NCI-H187 treated with DMSO at 0.1 percent for 48 hours (cell line): ENCODE measurements at regions not wholly inside any gene's neighbourhood (a gene's known extent, or its start where the extent isn't known, plus 50 kb on each side); places are given as distances from the start of the nearest gene placed in this dataset.

ENCODE experiments used
- DNase-seq: peaks from one replicate; lab custom pipeline; 2025; lab: John Stamatoyannopoulos, UW

- DNase-seq, result no peak
Measured at GRCh38 chr2:136373841-136374240, 255.9 kb upstream of the CXCR4 start.

DNA sequence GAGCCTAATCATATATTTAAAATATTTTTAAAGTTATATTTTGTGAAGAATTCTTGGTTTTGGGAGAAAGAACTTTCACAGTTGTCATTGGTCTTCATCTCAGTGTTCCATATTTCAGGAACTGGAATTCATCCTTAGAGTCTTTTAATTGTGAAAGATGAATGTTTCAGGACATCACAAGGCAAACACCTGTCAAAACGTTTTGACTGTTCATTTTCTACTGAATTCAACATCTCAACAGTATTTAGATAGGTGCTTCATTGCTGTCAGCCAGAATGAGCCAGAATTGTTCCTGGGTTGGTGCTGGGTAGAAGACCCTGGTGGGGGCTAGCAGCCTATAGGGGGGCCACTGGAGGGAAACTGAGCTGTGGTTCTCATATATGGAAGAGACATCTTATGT is 255.1 kb upstream of the CXCR4 start:
- no peak for DNase-seq

- DNase-seq, result no peak
Measured at GRCh38 chr2:136363900-136364299, 246.0 kb upstream of the CXCR4 start.

DNA sequence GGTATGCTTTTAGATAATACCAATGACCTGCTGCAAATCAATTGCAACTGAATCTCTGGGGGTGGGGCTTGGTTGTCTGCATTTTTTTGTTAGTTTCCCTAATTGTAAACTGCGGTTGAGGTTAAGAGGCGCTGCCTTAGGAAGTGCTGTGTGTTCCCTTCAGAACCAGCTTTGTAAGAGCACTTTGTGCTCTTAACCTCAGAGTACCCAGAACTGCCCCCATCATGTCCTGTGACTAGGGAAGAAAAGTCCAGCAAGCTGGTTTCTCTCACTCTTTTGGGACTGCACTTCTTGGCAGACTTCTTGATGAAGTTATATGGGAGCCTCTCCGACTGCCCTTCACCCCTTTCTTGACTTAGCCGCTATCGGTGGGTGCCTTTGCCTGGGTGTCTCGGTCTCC is 245.5 kb upstream of the CXCR4 start:
- no peak for DNase-seq

DNA sequence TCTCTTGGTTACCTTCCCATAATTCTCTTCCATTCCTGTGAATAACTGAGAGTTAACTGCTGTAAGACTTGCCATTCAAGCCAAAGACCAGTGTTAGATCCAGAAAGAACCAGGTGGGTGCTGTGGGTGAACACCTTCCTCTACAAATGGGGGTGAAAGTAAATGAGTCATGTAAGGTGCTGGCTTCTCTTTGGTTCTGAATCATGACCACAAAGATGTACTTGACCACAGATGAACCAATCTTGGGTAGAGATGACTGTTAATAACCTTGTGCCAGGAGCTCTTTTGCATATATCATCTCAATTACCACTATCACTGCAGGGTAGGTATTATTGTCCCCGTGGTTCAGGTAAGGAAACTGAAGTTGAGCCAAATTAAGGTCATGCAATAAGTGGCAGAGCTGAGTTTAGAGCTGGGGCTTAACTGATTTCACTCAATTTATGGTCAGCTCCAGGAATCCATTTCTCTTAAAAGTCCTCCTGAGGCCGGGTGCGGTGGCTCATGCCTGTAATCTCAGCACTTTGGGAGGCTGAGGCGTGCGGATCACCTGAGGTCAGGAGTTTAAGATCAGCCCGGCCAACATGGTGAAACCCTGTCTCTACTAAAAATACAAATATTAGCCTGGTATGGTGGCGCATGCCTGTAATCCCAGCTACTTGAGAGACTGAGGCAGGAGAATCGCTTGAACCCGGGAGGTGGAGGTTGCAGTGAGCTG is 244.9 kb upstream of the CXCR4 start:
- no peak for DNase-seq

GRCh38 chr2:136361521-136361920 is 243.6 kb upstream of the CXCR4 start:
- DNase-seq, result no peak

- DNase-seq, result no peak
Measured at GRCh38 chr2:136360790-136361189, 242.8 kb upstream of the CXCR4 start.

- no peak for DNase-seq
Measured at GRCh38 chr2:136359121-136359965, 241.4 kb upstream of the CXCR4 start.

DNA sequence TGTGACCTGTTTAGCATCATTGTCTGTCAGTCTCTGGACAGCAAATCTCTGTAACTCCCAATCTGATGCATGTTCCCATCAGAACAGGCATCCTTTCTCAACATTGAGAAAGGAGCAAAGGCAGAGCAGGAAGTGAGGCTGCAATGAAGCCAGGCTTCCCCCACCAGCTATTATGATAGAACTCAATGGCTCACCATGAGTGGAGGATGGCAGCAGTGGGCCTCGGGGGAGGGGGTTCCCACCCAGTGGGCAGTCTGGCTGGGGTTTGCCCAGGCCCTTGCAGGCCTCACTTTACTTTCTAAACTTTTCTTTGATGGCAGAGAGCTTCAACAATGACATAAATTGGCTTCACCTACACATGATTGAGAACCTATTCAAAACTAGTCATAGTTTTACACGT is 240.6 kb upstream of the CXCR4 start:
- DNase-seq, result no peak

GRCh38 chr2:136357007-136357380 is 239.0 kb upstream of the CXCR4 start:
- DNase-seq, result no peak

- no peak for DNase-seq
Measured at GRCh38 chr2:136356125-136357006, 238.4 kb upstream of the CXCR4 start.

GRCh38 chr2:136351684-136352083 is 233.7 kb upstream of the CXCR4 start:
- no peak for DNase-seq

GRCh38 chr2:136347981-136348380 is 230.0 kb upstream of the CXCR4 start:
- no peak for DNase-seq

DNA sequence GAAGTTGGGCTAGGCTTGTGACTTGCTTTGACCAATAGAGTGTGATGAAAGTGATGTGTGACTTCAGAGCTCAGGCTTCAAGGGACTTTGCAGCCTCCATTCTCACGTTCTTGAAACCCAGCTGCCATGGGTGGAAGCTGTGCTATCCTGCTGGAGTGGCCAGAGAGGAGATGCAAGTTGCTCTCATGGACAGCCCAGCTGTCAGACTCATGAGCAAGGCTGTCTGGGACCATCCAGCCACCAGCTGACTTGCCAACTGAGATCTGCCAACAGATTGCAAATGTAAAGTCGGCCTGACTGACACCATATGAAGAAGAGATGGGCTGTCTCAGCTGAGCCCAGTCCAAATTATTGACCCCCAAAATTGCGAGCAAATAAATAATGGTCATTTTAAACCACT is 226.4 kb upstream of the CXCR4 start:
- no peak for DNase-seq

DNA sequence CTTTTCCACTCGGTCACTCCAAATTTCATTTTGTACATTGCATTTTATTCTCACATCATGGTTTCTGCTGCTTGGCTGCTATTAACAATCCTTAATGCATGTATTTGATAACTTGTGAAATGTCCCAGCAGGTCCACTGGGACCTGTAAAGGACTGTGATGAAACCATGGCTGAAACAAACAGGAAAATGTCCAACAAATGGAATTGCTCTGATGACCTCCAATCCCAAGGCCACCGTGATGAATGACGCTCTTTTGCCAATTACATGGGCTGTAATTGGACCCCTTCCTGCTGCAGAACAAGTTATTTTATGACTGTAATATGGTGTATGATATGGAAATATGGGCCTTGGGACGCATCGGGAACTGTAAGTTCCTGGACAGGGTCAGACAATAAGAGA is 224.2 kb upstream of the CXCR4 start:
- no peak for DNase-seq

- no peak for DNase-seq
Measured at GRCh38 chr2:136334967-136335366, 217.0 kb upstream of the CXCR4 start.

DNA sequence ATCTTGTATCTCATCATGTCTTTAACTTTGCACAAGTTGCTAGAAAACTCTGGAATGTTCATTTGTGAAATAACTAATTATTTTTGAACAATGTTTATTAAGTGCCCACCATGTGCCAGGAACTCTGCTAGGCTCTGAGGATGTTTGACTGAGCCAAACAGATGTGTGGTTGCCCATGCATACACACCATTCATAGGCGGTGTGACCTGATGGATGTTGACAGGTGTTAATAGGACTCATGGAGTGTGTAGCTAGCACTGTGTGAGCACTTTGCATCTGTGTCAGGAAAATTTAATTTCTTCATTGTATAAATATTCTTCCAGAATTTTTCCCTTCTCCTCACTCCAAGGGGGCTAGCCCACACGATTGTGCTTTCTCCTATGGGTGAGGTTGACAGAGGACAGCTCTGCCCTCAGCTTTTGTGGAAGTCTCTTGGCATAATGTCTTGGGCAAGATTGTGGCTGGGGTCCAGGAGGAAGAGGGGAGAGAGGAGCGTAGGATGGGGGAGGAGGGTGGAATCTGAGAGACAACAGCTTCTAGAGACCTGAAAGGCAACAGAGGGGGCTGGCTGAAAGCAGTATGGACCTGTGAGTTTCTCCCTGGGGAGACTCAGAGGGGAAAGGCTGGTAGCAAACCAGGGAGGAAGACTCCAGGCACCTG is 214.6 kb upstream of the CXCR4 start:
- no peak for DNase-seq

DNA sequence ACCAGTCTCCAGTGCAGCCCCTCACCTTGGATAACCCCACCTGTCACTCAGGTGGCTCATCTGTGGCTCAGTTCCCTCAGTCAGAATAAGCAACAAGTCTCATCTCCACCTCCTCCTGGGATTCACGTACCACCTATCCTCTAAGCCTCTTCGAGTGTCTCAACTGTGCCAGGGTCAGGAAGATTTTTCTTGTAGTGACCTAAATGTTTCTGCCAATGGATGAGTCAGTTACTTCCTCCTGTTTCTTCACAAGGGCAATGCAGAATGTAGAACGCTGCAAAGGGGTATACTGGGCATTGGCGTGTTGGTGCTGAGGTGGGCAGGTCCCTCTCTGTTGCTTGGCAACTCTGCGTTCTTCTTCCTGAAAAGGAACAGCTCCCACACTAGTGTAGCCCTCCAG is 213.3 kb upstream of the CXCR4 start:
- no peak for DNase-seq

- DNase-seq, result no peak
Measured at GRCh38 chr2:136328207-136328795, 210.4 kb upstream of the CXCR4 start.

GRCh38 chr2:136327162-136327852 is 209.4 kb upstream of the CXCR4 start:
- no peak for DNase-seq

DNA sequence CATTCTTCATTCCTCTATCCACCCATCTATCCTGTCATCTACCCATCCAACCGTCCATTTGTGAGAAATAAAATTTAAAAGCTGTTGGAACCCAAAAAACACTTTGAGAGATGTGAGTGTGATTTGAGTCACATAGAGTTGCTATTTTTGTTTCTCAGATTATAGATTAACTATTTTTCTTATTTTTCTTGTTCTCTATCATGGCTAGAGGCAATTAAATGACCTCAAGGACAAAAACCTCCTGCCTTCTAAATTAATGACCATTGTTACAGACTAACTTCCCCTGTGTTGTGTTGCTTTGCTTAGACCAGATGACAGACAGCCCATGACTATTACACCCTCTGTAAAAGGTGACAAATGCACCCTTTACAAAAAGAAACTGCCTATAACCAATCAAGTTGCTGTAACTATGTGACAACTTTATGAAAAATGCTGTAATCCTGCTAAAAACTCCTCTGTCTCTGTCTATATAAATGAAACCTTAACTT is 207.9 kb upstream of the CXCR4 start:
- DNase-seq, result no peak
